Epithelial cell of prostate (primary cell): ENCODE measurements at regions not wholly inside any gene's neighbourhood (a gene's known extent, or its start where the extent isn't known, plus 50 kb on each side); places are given as distances from the start of the nearest gene placed in this dataset.

Source experiments
- DNase-seq: peaks from one replicate; pipeline ENCODE4 v3.0.0-alpha.2; 2011; ENCODE audit warnings: low read depth, low spot score
- H3K27ac ChIP-seq: fragments of 450-650 bp; 2 replicates; pipeline ENCODE4 v1.5.1; 2017; ENCODE audit warnings: mild to moderate bottlenecking

GRCh38 chr9:86735772-86736458 lies 211.4 kb downstream of the GAS1 start:
- no peak for DNase-seq
- H3K27ac ChIP-seq: no peak overlapping the region

DNA sequence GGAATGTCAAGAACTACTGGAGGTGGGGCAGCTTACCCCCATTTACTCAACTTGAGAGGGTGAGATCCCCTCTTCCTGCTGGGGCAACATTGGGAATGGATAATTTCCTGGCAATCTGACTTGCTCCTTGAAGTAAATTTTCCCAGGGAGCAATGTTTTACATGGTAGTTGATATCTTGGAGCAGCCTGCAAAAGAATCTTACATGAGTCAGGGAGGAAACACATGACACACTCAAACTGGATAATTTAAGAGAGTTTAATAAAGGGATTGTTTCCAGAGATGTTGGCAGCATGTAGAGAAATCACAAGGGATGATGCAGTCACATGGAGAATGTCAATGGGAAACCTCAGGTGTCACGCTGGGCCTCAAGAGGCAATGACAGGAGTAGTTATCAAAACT lies 212.5 kb downstream of the GAS1 start:
- no peak overlapping the region for H3K27ac ChIP-seq
- DNase-seq: no peak

DNA sequence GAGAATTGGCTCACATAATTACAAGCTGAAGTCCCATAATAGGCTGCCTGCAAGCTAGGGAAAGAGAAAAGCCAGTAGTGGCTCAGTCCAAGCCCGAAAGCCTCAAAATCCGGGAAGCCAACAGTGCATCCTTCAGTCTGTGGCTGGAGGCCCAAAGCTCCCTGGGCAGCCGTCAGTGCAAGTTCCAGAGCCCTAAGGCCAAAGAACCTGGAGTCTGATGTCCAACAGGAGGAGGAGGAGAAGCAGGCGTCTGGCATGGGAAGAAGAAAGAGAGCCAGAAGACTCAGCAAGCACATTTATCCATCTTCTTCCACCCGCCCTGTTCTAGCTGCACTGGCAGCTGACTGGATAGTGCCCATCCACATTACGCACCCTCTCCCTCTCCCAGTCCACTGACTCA lies 213.4 kb downstream of the GAS1 start:
- H3K27ac ChIP-seq: no peak overlapping the region
- DNase-seq: no peak

DNA sequence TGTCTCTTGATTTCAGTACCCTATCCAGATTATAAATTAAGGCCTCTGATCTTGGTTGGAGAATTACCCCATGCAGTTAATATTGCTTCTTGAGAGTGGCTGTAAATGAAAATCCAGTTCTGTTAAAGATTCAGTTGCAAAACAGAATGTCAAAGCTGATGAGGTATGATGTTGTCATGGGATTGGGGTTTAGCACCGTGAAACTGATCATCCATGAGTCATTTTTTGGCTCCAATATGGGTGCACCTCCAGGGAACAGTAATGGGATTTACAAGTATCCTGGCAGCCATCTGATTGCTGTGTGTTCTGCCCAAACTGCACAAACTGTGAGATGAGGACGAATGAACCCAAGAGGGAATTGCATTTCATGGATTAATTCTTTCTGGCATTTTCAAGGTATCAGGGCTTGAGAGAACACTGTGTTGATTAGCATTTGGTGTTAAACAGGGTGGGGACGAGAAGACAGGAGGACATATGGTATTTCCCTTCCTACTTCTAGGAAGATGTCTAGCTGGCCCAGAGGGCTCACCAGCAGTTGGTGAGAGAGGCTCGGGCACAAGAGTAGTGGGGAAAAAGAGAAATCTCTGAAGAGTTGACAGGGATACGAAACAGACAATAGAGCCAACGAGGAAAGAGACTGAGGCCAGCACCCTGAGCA lies 214.7 kb downstream of the GAS1 start:
- H3K27ac ChIP-seq: no peak overlapping the region
- DNase-seq: peak; percentile 73

GRCh38 chr9:86731511-86732063 lies 215.7 kb downstream of the GAS1 start:
- DNase-seq: no peak
- H3K27ac ChIP-seq: no peak overlapping the region

- no peak overlapping the region for H3K27ac ChIP-seq
- no peak for DNase-seq
Measured at GRCh38 chr9:86730163-86730928, 217.0 kb downstream of the GAS1 start.

DNA sequence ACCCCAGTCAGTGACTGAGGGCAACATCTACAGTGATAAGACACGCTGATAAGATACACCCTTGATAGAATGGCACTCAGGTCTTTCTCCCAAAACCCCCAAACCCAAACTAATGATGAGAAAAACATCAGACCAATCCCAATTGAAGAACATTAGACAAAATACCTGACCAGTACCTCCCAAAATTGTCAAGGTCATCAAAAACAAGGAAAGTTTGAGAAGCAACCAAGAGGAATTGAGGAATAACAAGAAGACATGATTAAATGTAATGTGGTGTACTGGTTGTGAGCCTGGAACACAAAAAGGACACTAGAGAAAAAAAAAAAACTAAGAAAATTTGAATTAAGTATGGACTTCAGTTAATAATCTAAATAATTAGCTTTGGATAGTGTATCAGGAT lies 222.8 kb downstream of the GAS1 start:
- H3K27ac ChIP-seq: no peak overlapping the region
- DNase-seq: no peak

DNA sequence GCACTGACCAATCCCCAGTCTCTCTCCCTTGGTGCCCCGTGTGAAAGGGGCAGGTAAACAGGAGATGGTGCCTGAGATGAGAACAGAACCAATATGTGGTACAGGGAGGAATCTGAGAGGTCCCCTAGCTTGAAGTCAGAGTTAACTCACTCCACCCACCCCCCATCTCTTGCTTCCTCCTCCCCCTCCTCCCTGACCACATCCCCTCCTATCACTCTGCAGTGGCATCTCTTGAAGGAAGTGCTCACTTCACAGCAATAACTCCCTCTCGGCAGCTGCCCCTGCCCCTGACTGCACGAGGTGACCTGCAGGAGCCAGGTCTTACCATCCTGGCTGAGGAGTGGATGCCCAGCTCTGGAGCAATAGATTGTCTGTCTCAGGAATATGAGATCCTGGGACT lies 224.0 kb downstream of the GAS1 start:
- no peak for DNase-seq
- no peak overlapping the region for H3K27ac ChIP-seq

GRCh38 chr9:86722706-86723075 lies 224.6 kb downstream of the GAS1 start:
- DNase-seq: no peak
- H3K27ac ChIP-seq: no peak overlapping the region

DNA sequence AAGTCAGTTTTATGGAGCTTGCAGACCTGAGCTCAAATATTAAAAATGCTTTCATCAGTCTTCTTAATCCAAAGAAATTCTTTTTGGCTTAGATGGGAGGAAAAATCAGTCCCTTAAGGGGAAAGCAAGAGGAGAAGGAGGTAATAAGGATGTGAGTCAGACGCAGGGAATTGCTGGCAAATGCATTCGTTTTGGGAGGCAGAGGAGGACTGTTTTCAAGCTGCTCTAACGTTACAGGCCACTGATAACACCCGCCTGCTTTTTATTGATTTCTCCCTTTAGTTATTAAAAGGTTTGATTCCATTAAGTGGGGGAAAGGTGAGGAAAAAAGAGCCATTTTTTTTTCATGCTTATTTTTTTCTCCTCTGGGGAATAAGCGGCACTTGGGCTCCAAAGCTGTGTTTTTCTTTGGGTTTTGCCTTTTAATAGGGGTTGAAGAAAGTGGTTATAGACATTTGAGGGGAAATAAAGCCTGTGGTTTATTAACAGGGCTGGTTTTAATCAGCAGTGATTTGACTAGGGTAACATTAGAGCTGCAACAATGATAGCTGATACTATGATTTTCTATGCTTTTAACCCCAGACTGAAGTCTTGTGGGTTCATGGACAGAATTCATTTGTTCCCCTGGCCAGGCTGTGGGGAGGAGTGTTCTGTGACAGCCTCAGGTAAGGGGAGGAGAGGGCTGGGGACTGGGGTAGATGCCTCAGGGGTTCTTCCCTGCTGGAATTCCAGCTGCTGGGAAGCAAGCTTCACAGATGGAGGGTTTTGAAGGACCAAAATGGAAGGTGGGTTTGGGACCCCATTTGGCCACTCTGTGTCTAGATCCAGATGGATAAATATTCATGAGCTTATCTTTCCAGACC lies 225.2 kb downstream of the GAS1 start:
- H3K27ac ChIP-seq: peak overlapping the region; percentile 68
- no peak for DNase-seq

- no peak for DNase-seq
- H3K27ac ChIP-seq: peak overlapping the region; percentile 68
Measured at GRCh38 chr9:86721226-86721781, 226.0 kb downstream of the GAS1 start.

GRCh38 chr9:86720639-86721225 lies 226.6 kb downstream of the GAS1 start:
- peak overlapping the region; percentile 68 for H3K27ac ChIP-seq
- no peak for DNase-seq

DNA sequence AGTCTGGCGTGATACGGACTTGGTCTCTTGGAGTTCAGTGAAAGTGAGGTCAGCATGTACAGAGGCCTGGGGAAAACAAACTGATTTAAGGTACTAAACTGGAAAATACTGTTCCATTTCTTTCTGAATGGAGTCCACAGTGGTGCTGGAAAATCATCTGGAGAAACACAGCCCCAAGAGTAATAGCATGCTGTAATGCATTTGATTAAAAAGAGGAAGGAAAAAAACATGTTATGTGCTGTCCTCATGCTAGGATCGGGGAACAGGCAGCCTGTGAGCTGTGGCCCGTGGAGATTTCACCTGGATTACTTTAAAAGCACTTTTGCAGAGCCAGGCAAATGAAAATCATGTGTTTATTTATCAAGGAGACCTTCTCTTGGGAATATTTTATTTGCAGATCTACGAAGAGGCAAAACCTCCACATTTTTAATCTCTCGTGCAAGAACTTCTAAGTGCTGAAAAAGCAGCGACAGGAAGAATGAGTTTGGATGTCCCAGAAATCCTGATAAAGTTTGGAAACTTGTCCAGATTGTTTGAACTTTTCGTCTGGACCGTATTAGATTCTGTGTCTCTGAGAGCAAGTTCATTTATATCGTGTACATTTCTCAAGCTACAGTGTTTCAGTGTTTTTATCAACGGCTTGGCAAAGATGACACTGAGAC lies 228.8 kb downstream of the GAS1 start:
- no peak for DNase-seq
- no peak overlapping the region for H3K27ac ChIP-seq

DNA sequence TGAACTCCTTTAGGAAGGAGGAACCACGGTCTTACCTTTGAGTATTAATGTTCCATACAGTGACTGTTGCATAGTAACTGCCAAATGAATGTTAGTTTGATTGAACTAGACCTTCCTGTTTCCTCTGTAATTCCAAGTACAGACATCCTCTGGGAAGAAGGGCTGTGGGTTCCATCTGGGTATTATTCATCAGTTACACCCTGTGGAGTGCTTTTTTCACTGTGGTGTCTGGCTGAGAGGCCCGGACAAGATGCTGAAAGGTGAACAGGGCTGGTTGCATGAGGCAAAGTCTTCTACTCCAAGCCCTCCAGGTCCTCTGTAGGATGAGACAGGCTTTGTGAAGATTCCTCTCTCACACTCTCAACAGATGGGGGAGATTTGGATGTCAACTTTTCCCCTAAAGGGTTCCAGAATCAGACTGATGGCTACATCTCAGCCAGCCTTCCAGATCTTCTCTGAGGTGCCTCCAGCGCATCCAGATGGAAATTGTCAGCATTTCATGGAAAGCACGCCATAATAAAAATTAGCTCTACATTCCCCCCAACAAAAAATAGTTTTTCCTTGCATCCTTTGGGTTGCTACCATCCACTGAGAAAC lies 230.9 kb downstream of the GAS1 start:
- no peak overlapping the region for H3K27ac ChIP-seq
- no peak for DNase-seq

DNA sequence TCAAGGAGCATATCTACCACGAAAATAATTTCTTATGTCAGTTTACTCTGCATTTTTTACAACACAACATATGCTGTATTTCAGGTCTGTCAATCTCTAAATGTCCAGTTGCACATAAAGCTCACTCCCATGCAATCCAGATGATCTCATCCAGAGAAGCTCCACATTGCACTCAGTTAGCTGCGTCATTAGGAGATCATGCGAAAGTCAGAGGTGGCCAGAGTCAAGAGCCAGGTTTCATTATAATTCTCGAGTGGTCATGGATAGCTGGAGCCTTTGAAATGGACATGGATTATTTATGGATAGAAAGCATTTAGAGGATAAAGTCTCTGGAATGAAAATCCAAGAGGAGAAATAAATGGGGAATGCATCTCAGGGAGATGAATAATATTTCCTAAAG lies 232.3 kb downstream of the GAS1 start:
- no peak for DNase-seq
- H3K27ac ChIP-seq: no peak overlapping the region

DNA sequence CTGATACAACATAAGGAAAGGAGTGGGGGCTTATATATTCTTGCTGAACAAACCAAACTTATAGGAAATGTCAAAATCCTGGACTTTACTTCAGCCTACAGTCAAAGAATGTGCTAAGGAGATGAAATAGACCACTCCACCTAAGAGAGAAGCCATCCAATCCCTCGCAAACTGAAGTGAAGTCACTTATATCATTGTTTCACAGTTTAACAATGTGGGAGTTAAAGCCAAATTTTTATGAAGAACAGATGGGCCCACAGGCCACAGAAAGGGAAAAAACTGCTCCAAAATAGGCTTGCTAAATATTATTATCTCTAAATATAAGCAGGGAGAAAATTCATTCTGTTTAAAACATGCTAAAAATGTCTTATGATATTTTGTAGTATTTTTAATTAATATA lies 233.3 kb downstream of the GAS1 start:
- DNase-seq: no peak
- H3K27ac ChIP-seq: no peak overlapping the region

- no peak overlapping the region for H3K27ac ChIP-seq
- no peak for DNase-seq
Measured at GRCh38 chr9:86713470-86713869, 233.8 kb downstream of the GAS1 start.

DNA sequence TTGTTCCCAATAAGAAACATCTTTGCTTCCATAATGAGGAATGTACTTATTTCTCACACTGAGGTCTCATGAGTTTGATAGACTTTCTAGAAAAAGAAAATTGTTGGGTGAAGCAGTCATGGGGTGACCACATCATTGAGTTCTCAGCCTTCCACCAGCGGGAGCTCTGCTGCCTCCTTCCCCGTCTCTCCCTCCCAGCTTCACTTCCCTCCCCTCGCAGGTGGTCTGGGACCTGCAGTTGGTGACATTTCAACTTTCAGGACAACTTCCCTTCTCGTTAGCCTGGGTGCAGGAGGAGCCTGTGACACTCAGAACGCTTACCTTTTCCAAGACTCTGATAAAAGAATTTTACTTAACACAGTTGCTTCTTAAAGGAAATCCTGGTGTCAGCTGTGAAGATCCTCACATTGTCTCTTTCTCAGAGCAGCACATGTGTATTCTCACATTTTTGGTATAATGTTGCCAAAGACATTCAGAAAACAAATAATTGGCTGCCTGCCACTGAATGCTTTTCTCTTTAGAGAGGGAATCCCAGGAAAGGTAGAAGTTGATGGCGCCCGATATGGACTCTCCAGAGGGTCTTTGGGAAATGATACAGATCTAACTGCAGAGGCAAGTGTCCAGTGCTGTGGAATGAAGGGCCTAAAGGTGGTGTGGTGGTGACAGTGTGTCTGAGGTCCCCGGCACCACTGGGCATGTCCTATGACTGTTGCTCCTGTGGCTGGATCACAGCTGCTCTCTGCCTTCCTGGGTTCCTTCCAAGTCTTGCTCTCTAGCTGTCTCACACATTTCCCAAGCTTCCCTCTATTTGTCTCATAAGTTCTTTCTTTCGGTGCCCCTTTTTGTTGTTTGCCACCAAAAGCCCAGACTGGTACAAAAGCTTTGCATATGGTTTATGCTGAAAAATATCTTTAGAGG lies 238.1 kb downstream of the GAS1 start:
- DNase-seq: no peak
- no peak overlapping the region for H3K27ac ChIP-seq
